Peyer's patch (tissue), 4 donors: ENCODE measurements at regions not wholly inside any gene's neighbourhood (a gene's known extent, or its start where the extent isn't known, plus 50 kb on each side); places are given as distances from the start of the nearest gene placed in this dataset.

Source experiments
- POLR2A ChIP-seq, 2 donors: fragments of 450-650 bp; IDR thresholded peaks; one replicate each; pipeline ENCODE4 v1.5.1; 2017; ENCODE audit warnings: antibody characterized with exemption in 2 of 2, mild to moderate bottlenecking in 2 of 2, moderate library complexity in 2 of 2
- TF ChIP-seq, protein P1 (sequence below), 6 experiments: fragments of 450-650 bp in 4 of 6; fragments of 200-600 bp in 2 of 6; sonication (generic) in 1 of 6; IDR thresholded peaks; one replicate each; pipeline ENCODE4 v1.5.1; 2017 to 2019; ENCODE audit warnings: antibody characterized with exemption in 6 of 6, mild to moderate bottlenecking in 3 of 6, moderate library complexity in 1 of 6

DNA sequence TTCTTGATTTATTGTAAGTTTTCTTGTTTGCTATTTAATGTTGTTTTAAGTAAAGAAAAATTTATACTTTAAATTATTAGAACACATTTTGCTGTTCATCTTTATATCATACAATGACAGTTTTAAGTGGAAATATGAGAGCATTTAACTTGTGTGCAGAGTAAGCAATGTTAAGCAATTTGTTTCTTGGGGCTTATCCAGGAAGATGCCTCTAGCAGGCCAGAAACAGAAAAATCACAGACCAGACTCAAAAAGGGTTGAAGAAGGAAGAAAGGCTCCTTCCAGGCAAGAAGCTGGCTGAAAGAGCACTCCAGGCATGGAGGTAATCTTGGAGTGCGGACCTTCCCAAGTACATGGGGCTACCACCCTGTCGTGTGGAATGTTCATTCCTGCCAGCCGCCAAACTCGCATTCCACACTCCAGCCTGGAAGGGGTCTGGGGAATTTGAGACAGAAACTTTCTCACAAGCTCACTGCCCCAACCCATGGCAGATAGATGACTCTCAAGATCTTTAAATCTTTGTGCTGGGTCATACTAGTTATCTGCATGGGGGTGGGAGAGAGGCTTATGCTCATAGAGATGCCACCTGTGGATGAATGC is 1521.3 kb upstream of the AGA start:
- no peak for TF ChIP-seq POLR2A (IDR thresholded peaks at IDR 0.05)
- TF ChIP-seq, protein P1, sequence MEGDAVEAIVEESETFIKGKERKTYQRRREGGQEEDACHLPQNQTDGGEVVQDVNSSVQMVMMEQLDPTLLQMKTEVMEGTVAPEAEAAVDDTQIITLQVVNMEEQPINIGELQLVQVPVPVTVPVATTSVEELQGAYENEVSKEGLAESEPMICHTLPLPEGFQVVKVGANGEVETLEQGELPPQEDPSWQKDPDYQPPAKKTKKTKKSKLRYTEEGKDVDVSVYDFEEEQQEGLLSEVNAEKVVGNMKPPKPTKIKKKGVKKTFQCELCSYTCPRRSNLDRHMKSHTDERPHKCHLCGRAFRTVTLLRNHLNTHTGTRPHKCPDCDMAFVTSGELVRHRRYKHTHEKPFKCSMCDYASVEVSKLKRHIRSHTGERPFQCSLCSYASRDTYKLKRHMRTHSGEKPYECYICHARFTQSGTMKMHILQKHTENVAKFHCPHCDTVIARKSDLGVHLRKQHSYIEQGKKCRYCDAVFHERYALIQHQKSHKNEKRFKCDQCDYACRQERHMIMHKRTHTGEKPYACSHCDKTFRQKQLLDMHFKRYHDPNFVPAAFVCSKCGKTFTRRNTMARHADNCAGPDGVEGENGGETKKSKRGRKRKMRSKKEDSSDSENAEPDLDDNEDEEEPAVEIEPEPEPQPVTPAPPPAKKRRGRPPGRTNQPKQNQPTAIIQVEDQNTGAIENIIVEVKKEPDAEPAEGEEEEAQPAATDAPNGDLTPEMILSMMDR (IDR thresholded peaks at IDR 0.05), result no peak
